OCI-LY1 (cell line): ENCODE measurements at regions not wholly inside any gene's neighbourhood (a gene's known extent, or its start where the extent isn't known, plus 50 kb on each side); places are given as distances from the start of the nearest gene placed in this dataset.

ENCODE experiments used
- H2AFZ ChIP-seq: fragments of 200-600 bp; sonication (generic), shearing (Covaris generic); 2 replicates; pipeline ENCODE4 v1.6.0; 2014; ENCODE audit warnings: antibody characterized with exemption, mild to moderate bottlenecking, low read length
- H3F3A ChIP-seq: fragments of 200-600 bp; sonication (generic), shearing (Covaris generic); 2 replicates; pipeline ENCODE4 v1.6.0; 2014; ENCODE audit warnings: mild to moderate bottlenecking, antibody characterized with exemption, low read length, moderate library complexity; ENCODE audit not compliant: insufficient read depth
- H3K27ac ChIP-seq: fragments of 200-600 bp; sonication (generic); 2 replicates; pipeline ENCODE4 v1.5.1; 2014; ENCODE audit warnings: low read length, mixed run types, mild to moderate bottlenecking, low read depth; ENCODE audit not compliant: poor library complexity, severe bottlenecking
- H3K27me3 ChIP-seq: fragments of 200-600 bp; sonication (generic); 2 replicates; pipeline ENCODE4 v1.6.0; 2014; ENCODE audit warnings: antibody characterized with exemption, mild to moderate bottlenecking, low read length, moderate library complexity; ENCODE audit not compliant: insufficient read depth
- H3K36me3 ChIP-seq: fragments of 200-600 bp; sonication (generic); 2 replicates; pipeline ENCODE4 v1.6.1; 2014; ENCODE audit warnings: mild to moderate bottlenecking, antibody characterized with exemption, low read length, moderate library complexity, mixed read lengths; ENCODE audit not compliant: insufficient read depth
- H3K4me1 ChIP-seq: fragments of 200-600 bp; sonication (generic); 2 replicates; pipeline ENCODE4 v1.5.1; 2014; ENCODE audit warnings: mild to moderate bottlenecking, low read length, moderate library complexity; ENCODE audit not compliant: insufficient read depth, severe bottlenecking
- H3K4me2 ChIP-seq: fragments of 200-600 bp; sonication (generic), shearing (Covaris generic); 2 replicates; pipeline ENCODE4 v1.6.1; 2014; ENCODE audit warnings: low read length
- H3K4me3 ChIP-seq: fragments of 200-600 bp; sonication (generic); 2 replicates; pipeline ENCODE4 v1.5.1; 2014; ENCODE audit warnings: low read length, low read depth, mild to moderate bottlenecking, mixed read lengths; ENCODE audit not compliant: poor library complexity, severe bottlenecking
- H3K79me2 ChIP-seq: fragments of 200-600 bp; shearing (Covaris generic); 2 replicates; pipeline ENCODE4 v1.6.1; 2016; ENCODE audit warnings: mixed run types, low read length, mixed read lengths; ENCODE audit not compliant: insufficient read depth
- H3K9ac ChIP-seq: fragments of 200-600 bp; sonication (generic), shearing (Covaris generic); 2 replicates; pipeline ENCODE4 v1.6.1; 2014; ENCODE audit warnings: mild to moderate bottlenecking, low read length, mixed read lengths
- H3K9me2 ChIP-seq: fragments of 200-600 bp; sonication (generic), shearing (Covaris generic); 2 replicates; pipeline ENCODE4 v1.6.1; 2014; ENCODE audit warnings: low read depth, mild to moderate bottlenecking, low read length, mixed read lengths
- H3K9me3 ChIP-seq: fragments of 200-600 bp; shearing (Covaris generic); 2 replicates; pipeline ENCODE4 v1.6.1; 2014; ENCODE audit warnings: low read length, mixed read lengths
- H4K20me1 ChIP-seq: fragments of 200-600 bp; sonication (generic), shearing (Covaris generic); 2 replicates; pipeline ENCODE4 v1.6.0; 2016; ENCODE audit warnings: mild to moderate bottlenecking, low read length; ENCODE audit not compliant: insufficient read depth
- EZH2 ChIP-seq: fragments of 200-600 bp; sonication (generic), shearing (Covaris generic); IDR thresholded peaks from 2 replicates; pipeline ENCODE4 v1.8.0; 2017; ENCODE audit warnings: borderline replicate concordance, mixed run types, mild to moderate bottlenecking, antibody characterized with exemption, low read length, moderate library complexity, mixed read lengths
- TF ChIP-seq, protein P1 (sequence below): fragments of 200-600 bp; sonication (generic), shearing (Covaris generic); IDR thresholded peaks from 2 replicates; pipeline ENCODE4 v1.5.1; 2017; ENCODE audit warnings: mild to moderate bottlenecking, antibody characterized with exemption, low read length, moderate library complexity, mixed read lengths

DNA sequence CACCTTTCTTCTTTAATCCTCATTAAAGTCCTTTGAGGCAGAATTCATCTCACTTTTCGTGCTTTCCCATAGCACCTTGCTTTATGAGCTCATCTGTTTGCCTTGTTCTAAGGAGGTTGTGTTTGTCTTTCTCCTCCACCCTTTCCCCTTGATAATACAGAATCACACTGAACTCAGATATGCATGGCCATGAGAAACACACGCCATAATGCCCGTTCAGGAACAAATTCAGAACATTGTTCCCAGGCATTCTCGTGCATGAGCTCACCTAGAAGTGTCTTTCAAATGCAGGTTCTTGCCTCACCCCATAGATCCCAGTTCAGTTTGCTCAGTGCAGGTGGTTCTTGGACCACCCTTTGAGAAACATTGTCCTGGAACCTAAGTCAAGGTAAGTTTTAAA, 71.1 kb downstream of the TMEM114 start:
- no peak overlapping the region for H3K9ac ChIP-seq
- no peaks in the 10 kb centered on the region for H3K36me3 ChIP-seq
- H3K4me3 ChIP-seq = no peak overlapping the region
- H3K27ac ChIP-seq = no peak overlapping the region
- no peak overlapping the region for H2AFZ ChIP-seq
- no peaks in the 10 kb centered on the region for H3K9me2 ChIP-seq
- H3F3A ChIP-seq = no peaks in the 10 kb centered on the region
- H4K20me1 ChIP-seq = no peaks in the 10 kb centered on the region
- H3K4me1 ChIP-seq = no peaks in the 10 kb centered on the region
- H3K79me2 ChIP-seq = no peaks in the 10 kb centered on the region
- H3K4me2 ChIP-seq = no peak overlapping the region
- H3K9me3 ChIP-seq = no peaks in the 10 kb centered on the region
- no peaks in the 10 kb centered on the region for H3K27me3 ChIP-seq
- TF ChIP-seq, protein P1, sequence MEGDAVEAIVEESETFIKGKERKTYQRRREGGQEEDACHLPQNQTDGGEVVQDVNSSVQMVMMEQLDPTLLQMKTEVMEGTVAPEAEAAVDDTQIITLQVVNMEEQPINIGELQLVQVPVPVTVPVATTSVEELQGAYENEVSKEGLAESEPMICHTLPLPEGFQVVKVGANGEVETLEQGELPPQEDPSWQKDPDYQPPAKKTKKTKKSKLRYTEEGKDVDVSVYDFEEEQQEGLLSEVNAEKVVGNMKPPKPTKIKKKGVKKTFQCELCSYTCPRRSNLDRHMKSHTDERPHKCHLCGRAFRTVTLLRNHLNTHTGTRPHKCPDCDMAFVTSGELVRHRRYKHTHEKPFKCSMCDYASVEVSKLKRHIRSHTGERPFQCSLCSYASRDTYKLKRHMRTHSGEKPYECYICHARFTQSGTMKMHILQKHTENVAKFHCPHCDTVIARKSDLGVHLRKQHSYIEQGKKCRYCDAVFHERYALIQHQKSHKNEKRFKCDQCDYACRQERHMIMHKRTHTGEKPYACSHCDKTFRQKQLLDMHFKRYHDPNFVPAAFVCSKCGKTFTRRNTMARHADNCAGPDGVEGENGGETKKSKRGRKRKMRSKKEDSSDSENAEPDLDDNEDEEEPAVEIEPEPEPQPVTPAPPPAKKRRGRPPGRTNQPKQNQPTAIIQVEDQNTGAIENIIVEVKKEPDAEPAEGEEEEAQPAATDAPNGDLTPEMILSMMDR = no peak
- no peak for TF ChIP-seq EZH2

DNA sequence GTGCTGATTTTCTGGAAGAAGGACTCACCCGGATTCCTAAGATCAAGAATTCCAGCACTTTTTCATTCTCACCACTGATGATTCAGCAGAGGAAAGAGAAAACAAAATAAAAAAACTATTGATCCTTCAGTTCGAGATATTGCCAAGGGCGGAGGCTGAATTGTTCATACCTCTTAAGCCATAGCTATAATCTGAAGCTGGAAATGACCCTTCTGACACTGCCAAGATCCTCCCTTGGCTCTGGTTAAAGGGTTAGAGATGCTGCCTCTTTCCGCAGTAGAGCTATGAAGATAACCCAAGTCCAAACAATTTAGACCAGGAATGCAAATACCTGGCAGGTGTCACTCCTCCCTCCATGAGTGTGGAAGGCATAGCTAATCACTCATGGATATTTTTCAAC, 73.0 kb downstream of the TMEM114 start:
- H3K9me3 ChIP-seq = no peaks in the 10 kb centered on the region

DNA sequence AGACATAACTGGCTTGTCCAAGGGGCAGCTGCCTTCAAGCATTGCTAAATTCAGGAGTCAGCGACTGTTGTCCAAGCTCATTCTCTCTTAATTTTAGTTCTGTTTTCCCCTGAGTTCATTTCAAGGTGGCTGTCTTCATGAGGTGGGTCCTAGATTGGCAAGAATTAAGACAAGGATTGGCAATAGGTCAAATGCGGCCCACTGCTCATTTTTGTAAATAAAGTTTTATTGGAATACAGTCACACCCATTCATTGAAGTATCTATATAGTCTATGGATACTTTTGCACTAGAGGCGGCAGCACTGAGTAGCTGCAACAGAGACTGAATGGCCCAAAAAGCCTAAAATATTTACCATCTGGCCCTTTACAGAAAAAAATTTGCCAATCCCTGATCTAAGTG, 73.8 kb downstream of the TMEM114 start:
- H3K4me3 ChIP-seq = no peak overlapping the region
- no peak overlapping the region for H3K9ac ChIP-seq
- TF ChIP-seq, protein P1 = no peak
- no peak for TF ChIP-seq EZH2
- no peak overlapping the region for H3K4me2 ChIP-seq
- no peaks in the 10 kb centered on the region for H3K79me2 ChIP-seq
- H3K4me1 ChIP-seq = no peaks in the 10 kb centered on the region
- H3K27me3 ChIP-seq = no peaks in the 10 kb centered on the region
- no peak overlapping the region for H2AFZ ChIP-seq
- no peak overlapping the region for H3K27ac ChIP-seq
- no peaks in the 10 kb centered on the region for H3K36me3 ChIP-seq
- no peaks in the 10 kb centered on the region for H3F3A ChIP-seq
- no peaks in the 10 kb centered on the region for H3K9me3 ChIP-seq
- H4K20me1 ChIP-seq = no peaks in the 10 kb centered on the region
- no peaks in the 10 kb centered on the region for H3K9me2 ChIP-seq

More for the DNA sequence above, 73.0 kb downstream of the TMEM114 start:
- H3K9me2 ChIP-seq = no peaks in the 10 kb centered on the region
- no peak overlapping the region for H3K9ac ChIP-seq
- no peaks in the 10 kb centered on the region for H3K36me3 ChIP-seq
- no peaks in the 10 kb centered on the region for H3K27me3 ChIP-seq
- TF ChIP-seq, protein P1 = no peak
- no peak for TF ChIP-seq EZH2
- no peak overlapping the region for H3K4me3 ChIP-seq
- H3K4me1 ChIP-seq = no peaks in the 10 kb centered on the region
- H2AFZ ChIP-seq = no peak overlapping the region
- H4K20me1 ChIP-seq = no peaks in the 10 kb centered on the region
- no peak overlapping the region for H3K4me2 ChIP-seq
- no peaks in the 10 kb centered on the region for H3F3A ChIP-seq
- no peak overlapping the region for H3K27ac ChIP-seq
- H3K79me2 ChIP-seq = no peaks in the 10 kb centered on the region
